Endothelial cell of umbilical vein (primary cell): ENCODE measurements at regions not wholly inside any gene's neighbourhood (a gene's known extent, or its start where the extent isn't known, plus 50 kb on each side); places are given as distances from the start of the nearest gene placed in this dataset.

Experiments
- CTCF ChIP-seq, 2 donors: IDR thresholded peaks; 1 replicate in 1 of 2; 2 replicates in 1 of 2; pipeline ENCODE4 v1.5.1; 2011; ENCODE audit warnings: low read length in 2 of 2, mild to moderate bottlenecking in 2 of 2, moderate library complexity in 2 of 2, control low read depth in 1 of 2, inconsistent platforms in 1 of 2, low read depth in 1 of 2; ENCODE audit not compliant: insufficient read depth in 1 of 2; ENCODE audit errors: extremely low read depth in 1 of 2
- EZH2 ChIP-seq: IDR thresholded peaks from 2 replicates; pipeline ENCODE4 v1.6.1; 2012; ENCODE audit warnings: borderline replicate concordance, low read depth, mild to moderate bottlenecking, moderate library complexity, low read length, inconsistent platforms; ENCODE audit not compliant: severe bottlenecking
- JUN ChIP-seq: IDR thresholded peaks from 2 replicates; pipeline ENCODE4 v1.6.1; 2011; ENCODE audit warnings: borderline replicate concordance, low read depth; ENCODE audit not compliant: insufficient read length, insufficient read depth
- MYC ChIP-seq: IDR thresholded peaks from one replicate; pipeline ENCODE4 v1.6.1; 2011; ENCODE audit warnings: mild to moderate bottlenecking, low read depth, low read length
- POLR2A ChIP-seq: IDR thresholded peaks from 2 replicates; pipeline ENCODE4 v1.6.1; 2012; ENCODE audit warnings: low read depth, mild to moderate bottlenecking, control low read depth, low read length

- TF ChIP-seq JUN (no peak), POLR2A (no peak), MYC (no peak), CTCF (IDR thresholded peaks at IDR 0.05; ENCODE audit: extremely low read depth in 1 of 2, insufficient read depth in 1 of 2, low read depth in 1 of 2, low read length in 2 of 2) (no peak), EZH2 (no peak)
These were observed 154.8 kb downstream of the TGFB2 start for GRCh38 chr1:218499911-218500310.
